ENCODE measurements at regions not wholly inside any gene's neighbourhood (a gene's known extent, or its start where the extent isn't known, plus 50 kb on each side); places are given as distances from the start of the nearest gene placed in this dataset.

DNA sequence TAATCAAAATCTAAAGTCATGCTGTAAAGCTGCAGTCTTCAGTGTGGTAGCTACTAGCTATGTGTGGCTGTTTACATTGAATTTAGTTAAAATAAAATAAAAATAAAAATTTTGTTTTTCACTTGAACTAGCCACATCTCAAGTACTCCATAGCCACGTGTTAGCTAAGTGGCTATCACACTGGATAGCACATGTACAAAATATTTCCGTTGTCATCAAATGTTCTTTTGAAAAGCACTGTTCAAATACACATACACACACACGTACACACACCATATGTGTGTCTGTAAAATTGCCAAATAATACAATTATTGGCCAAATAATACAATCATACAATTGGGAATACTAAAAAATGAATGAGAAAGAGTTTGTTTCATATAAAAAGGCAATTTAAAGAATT is 778.2 kb upstream of the FLRT2 start:
- ChIA-PET CTCF (no interaction called here), POLR2A (no interaction called here)
- Histone ChIP-seq H3K27ac (ENCODE audit: extremely low read depth, low read depth, low read length) (no peak overlapping the region), H3K4me3 (ENCODE audit: low read depth, low read length) (no peak overlapping the region), H3K4me1 (ENCODE audit: control insufficient read depth, insufficient read depth, low read length) (no peaks in the 10 kb centered on the region), H3K9me3 (ENCODE audit: control insufficient read depth, insufficient read depth, low read depth, low read length) (no peaks in the 10 kb centered on the region), H3K36me3 (ENCODE audit: control insufficient read depth in 2 of 2, insufficient read depth in 1 of 2, low read length in 2 of 2) (no peaks in the 10 kb centered on the region)
- TF ChIP-seq ZNF114 (tag by site-specific recombination; IDR thresholded peaks at IDR 0.05) (no peak), ZNF768 (tag by site-specific recombination; IDR thresholded peaks at IDR 0.05) (no peak), ZNF621 (tag by site-specific recombination; IDR thresholded peaks at IDR 0.05) (no peak), ZBTB1 (tag by site-specific recombination; IDR thresholded peaks at IDR 0.05) (no peak), ZNF366 (tag by site-specific recombination; conservative IDR thresholded peaks at IDR 0.05) (no peak), OVOL3 (tag by site-specific recombination; IDR thresholded peaks at IDR 0.05) (no peak), SP3 (tag by site-specific recombination; IDR thresholded peaks at IDR 0.05) (no peak), KLF1 (tag by site-specific recombination; IDR thresholded peaks at IDR 0.05) (no peak), GFI1B (tag by site-specific recombination; IDR thresholded peaks at IDR 0.05) (no peak), ZNF155 (tag by site-specific recombination; IDR thresholded peaks at IDR 0.05) (no peak), HOXC10 (CRISPR knock-in tag; IDR thresholded peaks at IDR 0.05) (no peak), ZFP41 (tag by site-specific recombination; IDR thresholded peaks at IDR 0.05; ENCODE audit: borderline replicate concordance) (no peak), GLI2 (tag by site-specific recombination; IDR thresholded peaks at IDR 0.05; ENCODE audit: borderline replicate concordance, low read depth) (no peak), PATZ1 (tag by site-specific recombination; IDR thresholded peaks at IDR 0.05) (no peak), ZNF610 (tag by site-specific recombination; IDR thresholded peaks at IDR 0.05; ENCODE audit: borderline replicate concordance) (no peak), ZFHX2 (tag by site-specific recombination; conservative IDR thresholded peaks at IDR 0.05) (no peak)
- TF ChIP-seq, protein P1, sequence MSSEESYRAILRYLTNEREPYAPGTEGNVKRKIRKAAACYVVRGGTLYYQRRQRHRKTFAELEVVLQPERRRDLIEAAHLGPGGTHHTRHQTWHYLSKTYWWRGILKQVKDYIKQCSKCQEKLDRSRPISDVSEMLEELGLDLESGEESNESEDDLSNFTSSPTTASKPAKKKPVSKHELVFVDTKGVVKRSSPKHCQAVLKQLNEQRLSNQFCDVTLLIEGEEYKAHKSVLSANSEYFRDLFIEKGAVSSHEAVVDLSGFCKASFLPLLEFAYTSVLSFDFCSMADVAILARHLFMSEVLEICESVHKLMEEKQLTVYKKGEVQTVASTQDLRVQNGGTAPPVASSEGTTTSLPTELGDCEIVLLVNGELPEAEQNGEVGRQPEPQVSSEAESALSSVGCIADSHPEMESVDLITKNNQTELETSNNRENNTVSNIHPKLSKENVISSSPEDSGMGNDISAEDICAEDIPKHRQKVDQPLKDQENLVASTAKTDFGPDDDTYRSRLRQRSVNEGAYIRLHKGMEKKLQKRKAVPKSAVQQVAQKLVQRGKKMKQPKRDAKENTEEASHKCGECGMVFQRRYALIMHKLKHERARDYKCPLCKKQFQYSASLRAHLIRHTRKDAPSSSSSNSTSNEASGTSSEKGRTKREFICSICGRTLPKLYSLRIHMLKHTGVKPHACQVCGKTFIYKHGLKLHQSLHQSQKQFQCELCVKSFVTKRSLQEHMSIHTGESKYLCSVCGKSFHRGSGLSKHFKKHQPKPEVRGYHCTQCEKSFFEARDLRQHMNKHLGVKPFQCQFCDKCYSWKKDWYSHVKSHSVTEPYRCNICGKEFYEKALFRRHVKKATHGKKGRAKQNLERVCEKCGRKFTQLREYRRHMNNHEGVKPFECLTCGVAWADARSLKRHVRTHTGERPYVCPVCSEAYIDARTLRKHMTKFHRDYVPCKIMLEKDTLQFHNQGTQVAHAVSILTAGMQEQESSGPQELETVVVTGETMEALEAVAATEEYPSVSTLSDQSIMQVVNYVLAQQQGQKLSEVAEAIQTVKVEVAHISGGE (tag by site-specific recombination; conservative IDR thresholded peaks at IDR 0.05; ENCODE audit: low read depth) = no peak

GRCh38 chr14:84760489-84761126 is 769.3 kb upstream of the FLRT2 start:
- Histone ChIP-seq H3K36me3 (ENCODE audit: control insufficient read depth in 2 of 2, insufficient read depth in 1 of 2, low read length in 2 of 2) (no peaks in the 10 kb centered on the region), H3K4me1 (ENCODE audit: control insufficient read depth, insufficient read depth, low read length) (no peaks in the 10 kb centered on the region), H3K9me3 (ENCODE audit: control insufficient read depth, insufficient read depth, low read depth, low read length) (no peaks in the 10 kb centered on the region), H3K27ac (ENCODE audit: extremely low read depth, low read depth, low read length) (no peak overlapping the region), H3K4me3 (ENCODE audit: low read depth, low read length) (no peak overlapping the region)
- CTCF ChIA-PET = no interaction called here
- POLR2A ChIA-PET = no interaction called here
- TF ChIP-seq ZNF600 (tag by site-specific recombination; IDR thresholded peaks at IDR 0.05) (no peak), ZNF266 (tag by site-specific recombination; IDR thresholded peaks at IDR 0.05; ENCODE audit: low read depth) (no peak), ZNF785 (tag by site-specific recombination; IDR thresholded peaks at IDR 0.05) (no peak), ZBTB48 (tag by site-specific recombination; IDR thresholded peaks at IDR 0.05) (no peak), ZSCAN23 (tag by site-specific recombination; IDR thresholded peaks at IDR 0.05) (no peak), ZNF18 (tag by site-specific recombination; IDR thresholded peaks at IDR 0.05) (no peak), ZNF76 (tag by site-specific recombination; IDR thresholded peaks at IDR 0.05; ENCODE audit: borderline replicate concordance, low read depth) (no peak), ZNF121 (tag by site-specific recombination; IDR thresholded peaks at IDR 0.05) (no peak)
- TF ChIP-seq, protein P1 (tag by site-specific recombination; conservative IDR thresholded peaks at IDR 0.05; ENCODE audit: low read depth) = no peak
